Fibroblast of mammary gland (primary cell): ENCODE measurements at regions not wholly inside any gene's neighbourhood (a gene's known extent, or its start where the extent isn't known, plus 50 kb on each side); places are given as distances from the start of the nearest gene placed in this dataset.

Experiments used
- DNase-seq: peaks from one replicate; pipeline ENCODE4 v3.0.0-alpha.2; 2010; ENCODE audit warnings: low read depth
- H3K4me3 ChIP-seq: 2 replicates; pipeline ENCODE4 v1.5.1; 2011; ENCODE audit warnings: low read depth, mild to moderate bottlenecking, low read length, moderate library complexity; ENCODE audit not compliant: control insufficient read depth
- TF ChIP-seq, protein P1 (sequence below): conservative IDR thresholded peaks from 2 replicates; pipeline ENCODE4 v1.5.1; 2011; ENCODE audit warnings: low read depth, low read length, inconsistent platforms; ENCODE audit not compliant: control insufficient read depth, insufficient read depth

DNA sequence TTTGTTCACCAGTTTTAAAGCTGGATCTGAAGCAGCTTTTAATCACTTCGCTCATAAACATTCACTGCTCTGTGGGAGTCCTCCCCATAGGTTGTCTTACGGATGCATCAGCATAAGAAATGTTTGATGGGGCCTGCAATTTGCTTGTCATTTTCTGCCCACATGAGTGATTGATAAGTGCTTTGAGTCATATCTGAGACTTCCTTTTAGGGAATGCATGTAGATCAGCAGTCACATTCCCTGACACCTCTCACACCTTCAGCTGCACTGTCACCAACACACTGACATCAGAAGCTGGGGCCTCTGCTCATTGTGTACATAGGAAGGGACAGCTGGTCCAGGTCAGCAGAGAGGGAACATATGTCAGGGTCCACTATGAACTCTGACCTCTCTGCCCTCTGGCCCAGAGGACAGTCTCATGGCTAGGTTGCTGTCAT is 84.1 kb upstream of the SPATA31D4 start:
- TF ChIP-seq, protein P1, sequence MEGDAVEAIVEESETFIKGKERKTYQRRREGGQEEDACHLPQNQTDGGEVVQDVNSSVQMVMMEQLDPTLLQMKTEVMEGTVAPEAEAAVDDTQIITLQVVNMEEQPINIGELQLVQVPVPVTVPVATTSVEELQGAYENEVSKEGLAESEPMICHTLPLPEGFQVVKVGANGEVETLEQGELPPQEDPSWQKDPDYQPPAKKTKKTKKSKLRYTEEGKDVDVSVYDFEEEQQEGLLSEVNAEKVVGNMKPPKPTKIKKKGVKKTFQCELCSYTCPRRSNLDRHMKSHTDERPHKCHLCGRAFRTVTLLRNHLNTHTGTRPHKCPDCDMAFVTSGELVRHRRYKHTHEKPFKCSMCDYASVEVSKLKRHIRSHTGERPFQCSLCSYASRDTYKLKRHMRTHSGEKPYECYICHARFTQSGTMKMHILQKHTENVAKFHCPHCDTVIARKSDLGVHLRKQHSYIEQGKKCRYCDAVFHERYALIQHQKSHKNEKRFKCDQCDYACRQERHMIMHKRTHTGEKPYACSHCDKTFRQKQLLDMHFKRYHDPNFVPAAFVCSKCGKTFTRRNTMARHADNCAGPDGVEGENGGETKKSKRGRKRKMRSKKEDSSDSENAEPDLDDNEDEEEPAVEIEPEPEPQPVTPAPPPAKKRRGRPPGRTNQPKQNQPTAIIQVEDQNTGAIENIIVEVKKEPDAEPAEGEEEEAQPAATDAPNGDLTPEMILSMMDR, result no peak
- no peak for DNase-seq
- H3K4me3 ChIP-seq, result no peak overlapping the region

- DNase-seq, result no peak
- TF ChIP-seq, protein P1, result no peak
- H3K4me3 ChIP-seq, result no peak overlapping the region
Observed at GRCh38 chr9:81847181-81847915, 80.9 kb upstream of the SPATA31D4 start.

GRCh38 chr9:81848472-81848871 is 79.8 kb upstream of the SPATA31D4 start:
- DNase-seq, result peak; percentile 47
- TF ChIP-seq, protein P1, result peak; percentile 51
- H3K4me3 ChIP-seq, result no peak overlapping the region

GRCh38 chr9:81849631-81850259 is 78.5 kb upstream of the SPATA31D4 start:
- H3K4me3 ChIP-seq, result no peak overlapping the region
- TF ChIP-seq, protein P1, result no peak
- no peak for DNase-seq

DNA sequence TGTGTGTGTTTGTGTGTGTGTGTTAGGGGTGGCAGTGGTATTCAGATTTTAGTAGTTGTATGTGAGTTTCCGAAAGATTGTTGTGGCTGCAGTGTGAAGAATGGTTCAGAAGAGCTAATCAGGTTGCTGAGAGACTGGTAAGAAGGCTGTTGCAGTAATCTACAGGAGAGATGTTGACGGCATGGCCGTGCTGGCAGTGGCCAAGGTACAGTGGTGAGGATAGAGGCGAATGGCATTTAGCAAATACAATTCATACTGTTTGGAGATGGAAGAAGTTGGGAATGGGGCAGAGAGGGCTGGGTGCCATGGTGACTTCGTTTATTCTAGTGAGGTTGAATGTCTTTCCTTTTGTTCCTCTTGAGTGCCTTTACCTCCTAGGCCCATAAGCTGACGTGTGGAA is 77.5 kb upstream of the SPATA31D4 start:
- no peak for DNase-seq
- no peak overlapping the region for H3K4me3 ChIP-seq
- TF ChIP-seq, protein P1, result no peak

DNA sequence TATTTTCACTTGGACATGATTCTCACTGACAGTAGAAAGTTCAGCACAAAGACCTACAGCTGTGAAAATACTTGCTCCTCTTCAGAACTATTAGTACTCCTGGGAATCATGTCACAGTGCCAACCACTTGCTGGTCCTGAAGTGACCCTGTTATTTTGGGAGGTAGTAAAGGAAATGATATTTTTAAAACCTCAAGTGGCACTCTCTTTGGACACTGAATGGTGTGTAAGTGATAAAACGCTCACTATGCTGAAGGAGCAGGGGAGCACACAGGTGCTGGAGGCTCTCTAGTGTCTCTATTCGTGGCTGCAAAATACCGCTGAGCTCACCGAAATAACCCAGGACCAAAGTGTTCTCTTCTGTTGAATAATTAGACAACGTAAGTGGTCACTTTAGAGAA is 76.9 kb upstream of the SPATA31D4 start:
- H3K4me3 ChIP-seq, result no peak overlapping the region
- DNase-seq, result no peak
- TF ChIP-seq, protein P1, result no peak
